GM12891 (cell line): ENCODE measurements at regions not wholly inside any gene's neighbourhood (a gene's known extent, or its start where the extent isn't known, plus 50 kb on each side); places are given as distances from the start of the nearest gene placed in this dataset.

Experiments used
- PAX5 ChIP-seq: IDR thresholded peaks from 2 replicates; pipeline ENCODE4 v1.6.1; 2011; ENCODE audit warnings: low read length, moderate library complexity, mild to moderate bottlenecking; ENCODE audit not compliant: insufficient read depth, severe bottlenecking
- POLR2A ChIP-seq: IDR thresholded peaks from 2 replicates; pipeline ENCODE4 v1.6.1; 2011; ENCODE audit warnings: low read depth, low read length, control low read depth
- POLR2AphosphoS5 ChIP-seq: IDR thresholded peaks from 2 replicates; pipeline ENCODE4 v1.6.1; 2011; ENCODE audit warnings: low read depth, low read length, control low read depth
- POU2F2 ChIP-seq: IDR thresholded peaks from 2 replicates; pipeline ENCODE4 v1.6.1; 2011; ENCODE audit warnings: low read depth, mild to moderate bottlenecking, control low read depth, low read length, moderate library complexity
- SPI1 ChIP-seq: IDR thresholded peaks from 2 replicates; pipeline ENCODE4 v1.6.1; 2011; ENCODE audit warnings: low read depth, low read length, control low read depth
- TAF1 ChIP-seq: IDR thresholded peaks from 2 replicates; pipeline ENCODE4 v1.6.1; 2011; ENCODE audit warnings: low read depth, low read length, control low read depth

DNA sequence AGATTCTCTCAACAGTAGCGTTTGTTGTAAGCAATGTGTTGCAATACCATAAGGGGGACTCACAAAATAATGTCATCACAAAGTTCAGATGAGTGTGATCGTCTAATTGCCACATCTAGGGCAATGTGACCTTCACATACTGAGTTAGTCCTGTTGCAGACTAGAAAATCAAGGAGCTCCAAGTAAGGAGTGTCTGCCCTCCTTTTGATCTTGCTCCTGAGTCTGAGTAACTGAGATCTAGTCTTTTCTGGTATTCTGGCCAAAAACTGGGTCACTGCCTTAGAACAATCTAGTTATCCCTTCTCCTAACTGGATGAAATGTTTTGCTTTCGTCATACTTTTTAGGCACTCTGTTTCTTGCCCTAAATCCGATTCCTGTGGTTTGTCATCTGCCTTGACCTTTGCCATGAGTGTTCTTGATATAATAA is 712.1 kb downstream of the CDH11 start:
- TF ChIP-seq POLR2A = no peak
- TF ChIP-seq POLR2AphosphoS5 = no peak
- no peak for TF ChIP-seq SPI1
- no peak for TF ChIP-seq PAX5
- TF ChIP-seq TAF1 = no peak
- no peak for TF ChIP-seq POU2F2
